Parathyroid adenoma (tissue), 2 donors: ENCODE measurements at regions not wholly inside any gene's neighbourhood (a gene's known extent, or its start where the extent isn't known, plus 50 kb on each side); places are given as distances from the start of the nearest gene placed in this dataset.

Experiments
- H2AFZ ChIP-seq: fragments of 300-600 bp; sonication (generic); one replicate; pipeline ENCODE4 v1.7.0; 2017; ENCODE audit warnings: antibody characterized with exemption, mild to moderate bottlenecking
- H3K27ac ChIP-seq: fragments of 300-600 bp; sonication (generic); one replicate; pipeline ENCODE4 v1.7.0; 2017
- H3K27me3 ChIP-seq: fragments of 300-600 bp; sonication (generic); one replicate; pipeline ENCODE4 v1.7.0; 2017; ENCODE audit warnings: low read length; ENCODE audit not compliant: control insufficient read depth, insufficient read depth
- H3K36me3 ChIP-seq: fragments of 300-600 bp; sonication (generic); one replicate; pipeline ENCODE4 v1.7.0; 2017; ENCODE audit warnings: low read length; ENCODE audit not compliant: control insufficient read depth, insufficient read depth
- H3K4me1 ChIP-seq: fragments of 300-600 bp; sonication (generic); one replicate; pipeline ENCODE4 v1.7.0; 2017; ENCODE audit warnings: control low read depth
- H3K4me2 ChIP-seq: fragments of 300-600 bp; sonication (generic); one replicate; pipeline ENCODE4 v1.7.0; 2017; ENCODE audit warnings: low read length
- H3K4me3 ChIP-seq: fragments of 300-600 bp; sonication (generic); one replicate; pipeline ENCODE4 v1.7.0; 2017; ENCODE audit warnings: low read depth, low read length
- H3K79me2 ChIP-seq: fragments of 300-600 bp; sonication (generic); one replicate; pipeline ENCODE4 v1.7.0; 2017; ENCODE audit warnings: control low read depth
- H3K9ac ChIP-seq: fragments of 300-600 bp; sonication (generic); one replicate; pipeline ENCODE4 v1.7.0; 2017; ENCODE audit warnings: mild to moderate bottlenecking
- H3K9me3 ChIP-seq: fragments of 300-600 bp; sonication (generic); one replicate; pipeline ENCODE4 v1.7.0; 2017; ENCODE audit warnings: low read length; ENCODE audit not compliant: control insufficient read depth
- TF ChIP-seq, protein P1 (sequence below): fragments of 300-600 bp; sonication (generic); IDR thresholded peaks from one replicate; pipeline ENCODE4 v1.7.0; 2017; ENCODE audit warnings: antibody characterized with exemption, mild to moderate bottlenecking
- donor health status: primary hyperparathyroidism.

DNA sequence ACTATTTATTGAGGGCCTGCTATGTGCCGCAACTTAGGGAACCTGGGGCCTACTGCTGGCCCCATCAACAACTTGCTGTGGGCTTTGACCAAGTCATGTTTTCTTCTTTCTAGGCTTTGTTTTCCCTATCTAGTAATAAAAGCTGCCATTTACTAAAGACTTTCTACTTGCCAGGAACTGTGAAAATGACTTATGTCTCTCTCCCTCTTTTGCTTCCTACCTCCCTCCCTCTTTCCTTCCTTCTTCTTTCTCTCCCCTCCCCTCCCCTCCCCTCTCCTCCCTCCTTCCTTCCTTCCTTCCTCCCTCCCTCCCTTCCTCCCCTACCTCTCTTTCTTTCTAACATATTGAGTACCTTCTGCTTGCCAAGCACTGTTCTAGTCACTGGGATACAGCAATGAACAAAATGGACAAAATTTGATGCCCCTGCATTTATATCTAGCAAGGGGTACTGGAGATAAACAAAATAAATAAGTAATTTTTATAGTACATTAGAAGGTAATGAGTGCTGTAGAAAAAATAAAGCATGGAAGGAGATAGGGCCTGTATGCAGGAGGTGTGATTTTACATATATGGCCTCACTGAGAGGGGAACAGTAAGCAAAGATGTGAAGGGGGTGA is 170.3 kb upstream of the USP24 start:
- no peak overlapping the region for H3K4me2 ChIP-seq
- H2AFZ ChIP-seq = no peak overlapping the region
- H3K4me3 ChIP-seq = no peak overlapping the region
- no peak overlapping the region for H3K27ac ChIP-seq
- TF ChIP-seq, protein P1, sequence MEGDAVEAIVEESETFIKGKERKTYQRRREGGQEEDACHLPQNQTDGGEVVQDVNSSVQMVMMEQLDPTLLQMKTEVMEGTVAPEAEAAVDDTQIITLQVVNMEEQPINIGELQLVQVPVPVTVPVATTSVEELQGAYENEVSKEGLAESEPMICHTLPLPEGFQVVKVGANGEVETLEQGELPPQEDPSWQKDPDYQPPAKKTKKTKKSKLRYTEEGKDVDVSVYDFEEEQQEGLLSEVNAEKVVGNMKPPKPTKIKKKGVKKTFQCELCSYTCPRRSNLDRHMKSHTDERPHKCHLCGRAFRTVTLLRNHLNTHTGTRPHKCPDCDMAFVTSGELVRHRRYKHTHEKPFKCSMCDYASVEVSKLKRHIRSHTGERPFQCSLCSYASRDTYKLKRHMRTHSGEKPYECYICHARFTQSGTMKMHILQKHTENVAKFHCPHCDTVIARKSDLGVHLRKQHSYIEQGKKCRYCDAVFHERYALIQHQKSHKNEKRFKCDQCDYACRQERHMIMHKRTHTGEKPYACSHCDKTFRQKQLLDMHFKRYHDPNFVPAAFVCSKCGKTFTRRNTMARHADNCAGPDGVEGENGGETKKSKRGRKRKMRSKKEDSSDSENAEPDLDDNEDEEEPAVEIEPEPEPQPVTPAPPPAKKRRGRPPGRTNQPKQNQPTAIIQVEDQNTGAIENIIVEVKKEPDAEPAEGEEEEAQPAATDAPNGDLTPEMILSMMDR = no peak
- no peaks in the 10 kb centered on the region for H3K79me2 ChIP-seq
- no peaks in the 10 kb centered on the region for H3K4me1 ChIP-seq
- no peak overlapping the region for H3K9ac ChIP-seq
- no peaks in the 10 kb centered on the region for H3K36me3 ChIP-seq
- H3K27me3 ChIP-seq = no peaks in the 10 kb centered on the region
- no peaks in the 10 kb centered on the region for H3K9me3 ChIP-seq

DNA sequence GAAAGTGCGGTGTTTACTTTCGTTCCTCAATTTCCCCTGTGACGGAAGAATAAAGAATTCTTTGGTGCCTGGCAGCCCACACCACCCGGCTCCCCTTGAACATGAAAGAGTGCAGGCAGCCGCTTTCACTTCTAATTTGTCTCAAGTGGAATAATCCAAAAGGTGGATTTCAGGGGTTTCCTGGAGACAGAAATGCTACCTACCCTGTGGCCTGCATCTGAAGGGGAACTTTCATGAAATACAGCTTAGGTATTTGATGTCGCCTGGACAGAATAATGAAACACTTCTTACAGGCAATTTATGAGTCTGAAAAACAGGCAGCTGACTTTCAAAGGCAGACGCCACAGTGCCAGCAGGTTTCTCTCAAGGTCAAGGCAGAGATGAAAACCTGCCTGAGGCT is 169.5 kb upstream of the USP24 start:
- Histone ChIP-seq H2AFZ (no peak overlapping the region), H3K4me3 (no peak overlapping the region), H3K4me2 (no peak overlapping the region), H3K9ac (no peak overlapping the region), H3K79me2 (no peaks in the 10 kb centered on the region), H3K27ac (no peak overlapping the region), H3K4me1 (no peaks in the 10 kb centered on the region), H3K36me3 (no peaks in the 10 kb centered on the region), H3K9me3 (no peaks in the 10 kb centered on the region), H3K27me3 (no peaks in the 10 kb centered on the region)
- TF ChIP-seq, protein P1 = no peak

DNA sequence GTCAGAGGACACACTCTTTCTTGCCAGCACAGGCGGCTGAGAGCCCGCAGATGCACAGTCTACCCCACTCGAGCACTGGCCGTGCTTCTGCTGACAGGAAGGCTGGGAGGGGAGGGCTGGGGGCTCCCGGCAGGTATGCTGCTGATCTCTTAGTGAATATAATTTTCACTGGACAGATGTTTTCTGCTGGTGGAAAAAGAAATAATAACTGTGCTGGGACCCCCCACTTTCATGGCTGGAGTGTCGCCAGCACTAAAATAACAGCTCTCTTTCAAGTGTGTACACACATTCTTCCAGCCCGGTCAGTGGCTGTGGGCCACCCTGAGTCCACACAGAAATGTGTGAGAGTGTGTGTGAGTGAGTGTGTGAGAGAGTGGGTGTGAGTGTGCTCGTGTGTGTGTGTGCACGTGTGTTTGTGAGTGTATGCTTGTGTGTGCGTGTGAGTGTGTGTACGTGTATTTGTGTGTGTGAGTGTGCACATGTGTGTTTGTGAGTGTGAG is 167.7 kb upstream of the USP24 start:
- Histone ChIP-seq H3K9ac (no peak overlapping the region), H3K4me2 (no peak overlapping the region), H3K9me3 (no peaks in the 10 kb centered on the region), H3K4me1 (no peaks in the 10 kb centered on the region), H3K4me3 (no peak overlapping the region), H3K27me3 (no peaks in the 10 kb centered on the region), H3K36me3 (no peaks in the 10 kb centered on the region), H3K27ac (no peak overlapping the region), H2AFZ (no peak overlapping the region), H3K79me2 (no peaks in the 10 kb centered on the region)
- TF ChIP-seq, protein P1 = no peak

DNA sequence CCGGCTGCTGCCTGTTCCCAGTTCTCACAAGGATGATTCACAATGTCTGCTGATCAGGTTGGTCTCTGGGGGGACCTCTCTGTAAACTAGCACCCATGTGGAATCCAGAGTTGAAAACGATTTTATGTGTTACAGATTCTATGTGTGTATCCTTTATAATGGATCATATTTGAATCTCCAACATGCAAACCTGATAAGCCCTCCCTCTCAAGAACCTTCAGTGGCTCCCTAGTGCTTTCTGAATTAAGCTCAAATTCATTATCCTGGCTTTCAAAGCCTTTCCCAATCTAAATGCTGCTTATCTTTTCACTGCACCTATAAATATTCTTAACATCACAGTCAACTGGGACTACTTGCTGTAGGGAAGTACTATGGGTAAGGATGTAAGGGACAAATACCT is 166.8 kb upstream of the USP24 start:
- Histone ChIP-seq H3K27me3 (no peaks in the 10 kb centered on the region), H3K27ac (no peak overlapping the region), H3K9me3 (no peaks in the 10 kb centered on the region), H3K36me3 (no peaks in the 10 kb centered on the region), H3K4me1 (no peaks in the 10 kb centered on the region), H3K4me3 (no peak overlapping the region), H3K4me2 (no peak overlapping the region), H2AFZ (no peak overlapping the region), H3K79me2 (no peaks in the 10 kb centered on the region), H3K9ac (no peak overlapping the region)
- TF ChIP-seq, protein P1 = no peak

DNA sequence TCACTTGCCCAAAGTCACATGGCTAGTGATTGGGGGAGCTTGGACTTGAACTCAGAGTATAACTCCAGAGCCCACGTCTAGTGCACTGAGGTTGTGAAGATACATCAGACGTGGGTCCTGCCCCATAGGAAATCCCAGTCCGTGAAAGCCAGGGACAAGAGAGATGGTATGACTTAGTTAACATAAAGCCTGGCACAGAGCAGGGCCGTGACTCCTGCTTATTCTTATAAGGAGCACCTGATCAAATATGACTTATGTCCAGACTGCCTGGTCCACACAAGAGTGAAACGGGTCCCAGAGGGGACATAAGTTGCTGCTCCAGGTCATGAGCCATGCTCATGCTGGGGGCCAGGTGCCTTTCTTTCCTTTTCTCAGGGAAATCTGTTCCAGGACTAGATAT is 166.3 kb upstream of the USP24 start:
- Histone ChIP-seq H3K79me2 (no peaks in the 10 kb centered on the region), H3K4me1 (no peaks in the 10 kb centered on the region), H2AFZ (no peak overlapping the region), H3K27me3 (no peaks in the 10 kb centered on the region), H3K9ac (no peak overlapping the region), H3K4me2 (no peak overlapping the region), H3K36me3 (no peaks in the 10 kb centered on the region), H3K27ac (no peak overlapping the region), H3K4me3 (no peak overlapping the region), H3K9me3 (no peaks in the 10 kb centered on the region)
- TF ChIP-seq, protein P1 = no peak
